ENCODE measurements at regions not wholly inside any gene's neighbourhood (a gene's known extent, or its start where the extent isn't known, plus 50 kb on each side); places are given as distances from the start of the nearest gene placed in this dataset.

GRCh38 chr19:33891773-33892172 is 95.1 kb downstream of the KCTD15 start:
- TF ChIP-seq EZH2phosphoT487 (IDR thresholded peaks at IDR 0.05; ENCODE audit: borderline replicate concordance, low read depth, low read length) (no peak), CTCF (conservative IDR thresholded peaks at IDR 0.05; ENCODE audit: low read length) (no peak)

Data from OCI-LY7 (cell line).